H7 (cell line): ENCODE measurements at regions not wholly inside any gene's neighbourhood (a gene's known extent, or its start where the extent isn't known, plus 50 kb on each side); places are given as distances from the start of the nearest gene placed in this dataset.

Experiments
- DNase-seq: peaks from one replicate; pipeline ENCODE4 v3.0.0; 2012
- H3K27me3 ChIP-seq: 2 replicates; pipeline ENCODE4 v1.6.0; 2011; ENCODE audit warnings: mild to moderate bottlenecking, low read length; ENCODE audit not compliant: control insufficient read depth, insufficient read depth
- H3K36me3 ChIP-seq: replicated peaks from 2 replicates; pipeline ENCODE4 v1.5.1; 2011; ENCODE audit warnings: low read length; ENCODE audit not compliant: control insufficient read depth, insufficient read depth
- H3K4me3 ChIP-seq: 2 replicates; pipeline ENCODE4 v1.5.1; 2011; ENCODE audit warnings: low read depth, mild to moderate bottlenecking, control low read depth, low read length, moderate library complexity; ENCODE audit not compliant: insufficient read depth

GRCh38 chr7:50203521-50203920 is 101.0 kb upstream of the IKZF1 start:
- H3K36me3 ChIP-seq: no peaks in the 10 kb centered on the region
- no peak overlapping the region for H3K4me3 ChIP-seq
- no peak for DNase-seq
- no peaks in the 10 kb centered on the region for H3K27me3 ChIP-seq

DNA sequence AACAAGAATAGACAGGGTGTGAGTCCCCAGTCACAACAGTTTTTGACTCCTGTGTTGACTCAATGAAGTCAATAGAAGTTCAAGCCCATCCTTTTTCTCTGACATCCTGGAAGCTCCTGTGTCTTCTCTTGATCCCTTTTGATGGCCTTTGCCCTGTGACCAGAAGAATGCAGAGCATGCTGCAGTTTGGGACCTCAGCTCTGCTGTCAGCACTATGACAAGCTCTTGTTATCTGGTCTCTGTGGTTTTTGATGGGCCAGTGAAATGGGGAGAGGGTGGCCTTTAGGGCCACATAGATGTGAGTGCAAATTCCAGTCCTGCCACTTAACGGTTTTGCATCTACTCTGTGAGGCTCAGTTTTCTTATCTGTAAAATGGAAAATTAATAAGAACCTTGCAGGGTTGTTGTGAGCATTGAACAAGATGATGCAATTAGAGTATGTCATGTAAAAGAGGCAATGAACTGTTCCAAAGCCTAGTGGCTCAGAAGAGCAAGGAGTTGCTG is 102.4 kb upstream of the IKZF1 start:
- no peak for DNase-seq

GRCh38 chr7:50199824-50200223 is 104.7 kb upstream of the IKZF1 start:
- DNase-seq: no peak
- no peak overlapping the region for H3K4me3 ChIP-seq
- H3K27me3 ChIP-seq: no peaks in the 10 kb centered on the region
- no peaks in the 10 kb centered on the region for H3K36me3 ChIP-seq

More for the DNA sequence above, 102.4 kb upstream of the IKZF1 start:
- H3K4me3 ChIP-seq: no peak overlapping the region
- no peaks in the 10 kb centered on the region for H3K36me3 ChIP-seq
- no peaks in the 10 kb centered on the region for H3K27me3 ChIP-seq

DNA sequence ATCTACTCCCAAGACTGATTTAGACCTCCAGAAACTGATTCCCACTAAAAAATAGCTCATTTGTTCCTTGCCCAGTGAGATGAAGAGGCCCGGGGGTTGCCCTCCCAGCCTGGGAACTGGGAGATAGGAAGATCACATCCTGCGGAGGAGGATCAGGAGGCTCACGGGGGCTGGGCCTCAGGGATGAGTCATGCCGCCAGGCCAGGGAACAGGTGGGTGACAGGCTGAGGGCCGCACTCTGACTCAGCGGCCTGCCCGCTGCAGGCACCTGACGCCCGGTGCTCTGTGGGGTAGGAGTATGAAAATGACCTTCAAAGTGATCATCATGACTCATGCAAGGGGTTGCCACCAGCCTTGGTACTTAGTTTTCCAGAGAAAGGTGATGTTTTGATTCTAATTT is 104.5 kb upstream of the ZPBP start:
- H3K4me3 ChIP-seq: no peak overlapping the region
- DNase-seq: peak; percentile 84

GRCh38 chr7:50196719-50197118 is 103.7 kb upstream of the ZPBP start:
- no peak for DNase-seq
- H3K4me3 ChIP-seq: no peak overlapping the region
- H3K36me3 ChIP-seq: no peaks in the 10 kb centered on the region
- no peaks in the 10 kb centered on the region for H3K27me3 ChIP-seq

More for the DNA sequence above, 104.5 kb upstream of the ZPBP start:
- Histone ChIP-seq H3K27me3 (no peaks in the 10 kb centered on the region), H3K36me3 (no peaks in the 10 kb centered on the region)

GRCh38 chr7:50190776-50191175 is 97.7 kb upstream of the ZPBP start:
- Histone ChIP-seq H3K4me3 (no peak overlapping the region), H3K36me3 (no peaks in the 10 kb centered on the region), H3K27me3 (no peaks in the 10 kb centered on the region)
- DNase-seq: no peak

- Histone ChIP-seq H3K27me3 (no peaks in the 10 kb centered on the region), H3K36me3 (no peaks in the 10 kb centered on the region), H3K4me3 (no peak overlapping the region)
- no peak for DNase-seq
Observed at GRCh38 chr7:50189371-50189770, 96.3 kb upstream of the ZPBP start.

GRCh38 chr7:50185951-50186682 is 93.1 kb upstream of the ZPBP start:
- no peaks in the 10 kb centered on the region for H3K27me3 ChIP-seq
- DNase-seq: no peak
- H3K36me3 ChIP-seq: no peaks in the 10 kb centered on the region
- no peak overlapping the region for H3K4me3 ChIP-seq

DNA sequence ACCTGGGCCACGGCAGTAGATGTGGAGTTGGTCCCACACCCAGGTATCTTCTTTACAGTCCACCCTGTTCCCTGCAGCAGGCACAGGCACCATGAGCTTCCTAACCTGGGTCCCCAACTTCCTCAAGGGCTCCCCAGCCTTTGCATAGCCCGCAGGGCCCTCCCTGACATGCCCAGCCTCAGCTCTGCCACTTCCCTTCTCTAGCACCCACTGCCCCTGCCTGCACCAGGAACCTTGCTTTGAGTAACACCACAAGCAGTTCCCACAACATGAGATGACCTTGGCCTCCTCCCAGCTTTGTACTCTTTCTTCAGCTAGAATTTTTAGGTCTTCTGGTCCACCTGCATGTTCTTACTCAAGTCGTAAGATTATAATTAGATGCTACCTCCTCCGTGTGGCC is 92.2 kb upstream of the ZPBP start:
- DNase-seq: no peak
- Histone ChIP-seq H3K27me3 (no peaks in the 10 kb centered on the region), H3K4me3 (no peak overlapping the region), H3K36me3 (no peaks in the 10 kb centered on the region)

DNA sequence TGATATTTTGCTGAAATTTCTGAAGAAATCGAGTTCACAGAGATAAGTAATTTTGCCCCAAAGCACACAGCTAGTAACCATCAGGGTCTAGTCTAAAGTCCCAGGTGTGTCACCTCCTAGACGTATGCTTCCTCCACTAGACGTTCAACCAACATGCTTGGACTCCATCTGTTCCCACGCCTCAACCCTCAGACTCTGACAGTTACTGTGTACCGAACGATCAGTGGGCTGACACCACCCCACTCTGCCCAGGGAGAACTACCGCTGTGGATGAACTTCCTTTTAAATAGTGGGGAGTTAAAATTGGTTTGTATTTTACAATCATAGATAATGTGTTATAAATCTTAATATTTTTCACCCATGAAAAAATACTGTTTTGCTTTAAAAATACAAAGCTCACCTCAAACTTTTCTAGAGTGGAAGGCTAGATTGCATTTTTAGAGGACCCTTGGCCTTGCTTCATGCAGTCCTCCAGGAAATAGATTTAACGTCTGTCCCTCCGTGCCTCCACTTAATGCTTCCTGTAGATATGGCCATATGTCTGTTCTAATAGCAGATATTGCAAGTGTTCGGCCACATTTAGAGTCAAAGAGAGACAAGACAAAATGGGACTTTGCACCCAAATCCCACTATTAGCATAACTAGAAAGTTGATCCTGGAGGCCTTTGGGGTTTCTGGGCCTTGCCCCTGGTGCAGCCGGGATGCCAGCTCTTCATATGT is 91.4 kb upstream of the ZPBP start:
- no peak for DNase-seq
- Histone ChIP-seq H3K36me3 (no peaks in the 10 kb centered on the region), H3K4me3 (no peak overlapping the region), H3K27me3 (no peaks in the 10 kb centered on the region)

GRCh38 chr7:50182759-50183158 is 89.7 kb upstream of the ZPBP start:
- H3K36me3 ChIP-seq: no peaks in the 10 kb centered on the region
- DNase-seq: no peak
- no peak overlapping the region for H3K4me3 ChIP-seq
- no peaks in the 10 kb centered on the region for H3K27me3 ChIP-seq

DNA sequence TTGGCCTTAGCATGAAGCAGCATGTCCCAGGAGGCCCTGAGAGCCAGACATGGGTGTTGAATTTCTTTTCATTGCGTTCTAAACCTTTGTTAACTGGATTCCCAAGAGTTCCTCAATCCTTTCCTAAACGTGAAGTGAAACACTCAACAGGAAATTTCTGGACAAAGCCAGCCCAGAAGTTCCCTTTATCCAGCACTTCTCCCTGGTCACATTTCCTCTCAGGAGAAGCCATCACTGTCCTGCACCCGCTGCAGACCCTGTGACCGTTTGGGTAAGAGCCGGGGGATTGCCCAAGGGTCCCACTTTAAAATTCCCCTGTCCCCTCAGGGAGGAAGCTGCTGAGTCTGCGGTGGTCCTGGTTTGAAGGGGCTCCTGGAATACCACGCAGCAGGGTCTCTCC is 88.0 kb upstream of the ZPBP start:
- DNase-seq: no peak
- Histone ChIP-seq H3K27me3 (no peaks in the 10 kb centered on the region), H3K4me3 (no peak overlapping the region), H3K36me3 (no peaks in the 10 kb centered on the region)

GRCh38 chr7:50178166-50178565 is 85.1 kb upstream of the ZPBP start:
- Histone ChIP-seq H3K27me3 (no peaks in the 10 kb centered on the region), H3K4me3 (no peak overlapping the region), H3K36me3 (no peaks in the 10 kb centered on the region)
- no peak for DNase-seq

DNA sequence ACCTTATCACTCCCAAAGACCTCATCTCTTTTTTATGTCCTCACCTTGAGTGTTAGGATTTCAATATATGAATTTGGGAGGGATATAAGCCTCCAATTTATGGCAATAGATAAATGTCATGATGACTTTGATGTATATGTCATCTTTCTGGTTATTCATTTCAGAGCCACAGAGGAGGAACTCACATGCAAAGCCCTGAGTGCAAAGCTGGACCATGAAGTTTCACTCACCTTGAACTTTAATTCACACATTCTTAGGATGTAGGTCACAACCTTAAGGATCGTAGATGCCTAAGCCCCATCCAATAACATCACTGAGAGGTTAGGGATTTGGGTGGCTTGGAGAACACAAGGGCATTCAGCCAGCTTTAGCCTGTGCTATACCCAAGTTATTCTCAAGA is 81.9 kb upstream of the ZPBP start:
- H3K4me3 ChIP-seq: no peak overlapping the region
- H3K36me3 ChIP-seq: no peaks in the 10 kb centered on the region
- DNase-seq: no peak
- no peaks in the 10 kb centered on the region for H3K27me3 ChIP-seq
